HEK293T (cell line): ENCODE measurements at regions not wholly inside any gene's neighbourhood (a gene's known extent, or its start where the extent isn't known, plus 50 kb on each side); places are given as distances from the start of the nearest gene placed in this dataset.

Source experiments
- ARNT ChIP-seq: fragments of 450-650 bp; IDR thresholded peaks from 2 replicates; pipeline ENCODE4 v1.6.1; 2017; ENCODE audit warnings: mild to moderate bottlenecking
- BHLHE40 ChIP-seq: fragments of 450-650 bp; IDR thresholded peaks from 2 replicates; pipeline ENCODE4 v1.6.1; 2016; ENCODE audit warnings: mild to moderate bottlenecking, moderate library complexity, borderline replicate concordance
- ELF4 ChIP-seq: fragments of 450-650 bp; IDR thresholded peaks from 2 replicates; pipeline ENCODE4 v1.6.1; 2017; ENCODE audit warnings: antibody characterized with exemption
- FOXK2 ChIP-seq: fragments of 450-650 bp; IDR thresholded peaks from 2 replicates; pipeline ENCODE4 v1.6.1; 2016; ENCODE audit warnings: mild to moderate bottlenecking
- FOXM1 ChIP-seq: fragments of 450-650 bp; IDR thresholded peaks from 2 replicates; pipeline ENCODE4 v1.6.1; 2017; ENCODE audit warnings: mild to moderate bottlenecking, borderline replicate concordance
- NFRKB ChIP-seq: fragments of 450-650 bp; IDR thresholded peaks from 2 replicates; pipeline ENCODE4 v1.6.1; 2016; ENCODE audit warnings: mild to moderate bottlenecking, moderate library complexity
- SUZ12 ChIP-seq: fragments of 450-650 bp; IDR thresholded peaks from 2 replicates; pipeline ENCODE4 v1.6.1; 2016; ENCODE audit warnings: mild to moderate bottlenecking

DNA sequence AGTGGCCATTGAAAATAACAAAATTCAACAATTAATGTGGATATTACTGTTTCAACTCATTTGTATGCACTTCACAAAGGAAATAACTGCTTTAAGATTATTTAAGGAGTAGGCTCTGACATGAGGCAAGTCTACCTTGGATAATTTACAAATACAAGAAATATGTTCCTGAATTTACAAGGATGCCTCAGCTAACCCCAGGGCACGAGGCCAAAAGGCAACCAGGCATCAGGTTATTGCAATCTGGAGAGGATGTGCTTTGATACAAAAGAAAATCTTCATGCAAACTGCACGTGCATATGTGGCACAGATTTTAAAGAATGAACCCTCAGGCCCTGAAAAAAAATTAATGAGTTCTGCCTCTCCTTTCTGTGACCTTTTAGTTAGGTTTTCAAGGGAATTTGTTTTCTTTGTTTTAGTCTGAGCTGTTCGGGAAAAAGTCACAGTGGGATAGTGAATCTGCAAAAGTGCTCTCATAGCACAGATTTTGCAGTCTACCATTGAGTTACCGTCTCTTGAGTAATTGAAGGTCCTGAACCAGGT, 1304.2 kb upstream of the ADGRL4 start:
- TF ChIP-seq NFRKB (no peak), FOXK2 (no peak), ELF4 (no peak), FOXM1 (no peak), BHLHE40 (no peak), ARNT (no peak), SUZ12 (no peak)
